GM12872 (cell line): ENCODE measurements at regions not wholly inside any gene's neighbourhood (a gene's known extent, or its start where the extent isn't known, plus 50 kb on each side); places are given as distances from the start of the nearest gene placed in this dataset.

ENCODE experiments used
- CTCF ChIP-seq: IDR thresholded peaks from 3 replicates; pipeline ENCODE4 v1.5.1; 2011; ENCODE audit warnings: low read depth, mild to moderate bottlenecking, low read length, moderate library complexity; ENCODE audit not compliant: insufficient read depth

DNA sequence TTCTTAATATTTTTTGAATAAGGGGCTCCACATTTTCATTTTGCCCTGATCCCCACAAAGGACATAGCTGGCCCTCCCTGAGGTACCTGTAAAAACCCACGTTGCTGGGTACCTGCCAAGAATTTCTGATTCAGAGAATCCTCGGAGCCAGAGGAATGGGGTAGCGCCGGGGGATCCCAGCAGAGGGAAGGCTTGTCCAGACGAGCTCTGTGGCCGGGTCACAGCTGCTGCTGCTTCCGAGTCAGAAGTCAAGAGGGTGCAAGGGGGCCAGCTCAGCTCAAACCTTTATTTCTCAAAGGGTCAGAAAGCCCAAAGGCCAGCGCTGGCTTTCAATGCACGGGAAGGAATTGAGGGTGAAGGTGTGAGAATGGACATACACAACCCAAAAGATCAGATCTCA is 68.9 kb upstream of the SDK2 start:
- no peak for TF ChIP-seq CTCF

- no peak for TF ChIP-seq CTCF
These were observed 71.5 kb upstream of the SDK2 start for GRCh38 chr17:73715769-73716168.

DNA sequence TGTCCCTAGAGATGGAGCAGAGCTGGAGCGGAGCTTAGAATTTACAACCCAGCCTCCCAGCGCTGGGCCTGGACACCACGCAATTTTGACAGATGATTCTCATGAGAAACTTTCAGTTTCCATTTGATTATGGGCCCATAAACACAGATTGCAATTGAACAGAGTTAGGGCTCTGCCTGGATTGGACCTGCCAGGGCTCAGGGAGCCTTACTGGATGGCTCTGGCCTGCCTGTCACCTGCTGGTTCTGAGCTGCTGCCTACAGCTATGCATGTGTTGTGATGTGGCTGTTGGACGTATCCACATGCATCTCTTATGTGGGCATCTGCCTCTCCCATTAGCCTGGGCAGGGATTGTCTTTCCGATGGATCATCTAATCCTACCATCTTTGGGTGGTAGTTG is 73.4 kb upstream of the SDK2 start:
- no peak for TF ChIP-seq CTCF

- no peak for TF ChIP-seq CTCF
These were observed 74.1 kb upstream of the SDK2 start for GRCh38 chr17:73718362-73718761.

DNA sequence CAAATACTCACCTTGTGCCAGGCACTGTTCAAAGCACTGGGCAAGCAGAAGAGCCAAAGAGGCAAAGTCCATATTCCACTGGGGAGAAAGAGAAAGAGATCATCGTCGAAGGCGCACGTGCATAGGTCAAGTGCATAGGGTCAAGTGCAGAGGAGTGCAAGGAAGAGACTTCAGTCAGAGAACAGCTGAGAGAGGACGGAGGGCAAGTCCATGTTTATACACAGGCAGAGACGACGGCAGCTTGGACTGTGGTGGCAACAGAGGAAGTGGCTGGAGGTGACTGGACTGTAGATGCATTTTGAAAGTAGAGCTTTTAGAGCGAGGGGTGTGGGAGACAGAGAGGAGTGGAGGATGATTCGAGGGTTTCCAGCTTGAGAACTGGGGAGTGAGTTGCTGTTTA is 74.7 kb upstream of the SDK2 start:
- no peak for TF ChIP-seq CTCF

- no peak for TF ChIP-seq CTCF
These were observed 75.4 kb upstream of the SDK2 start for GRCh38 chr17:73719588-73720071.

- TF ChIP-seq CTCF = no peak
These were observed 76.1 kb upstream of the SDK2 start for GRCh38 chr17:73720187-73720834.

- TF ChIP-seq CTCF = no peak
These were observed 77.9 kb upstream of the SDK2 start for GRCh38 chr17:73722165-73722564.
